HG03039 (cell line): ENCODE measurements at regions not wholly inside any gene's neighbourhood (a gene's known extent, or its start where the extent isn't known, plus 50 kb on each side); places are given as distances from the start of the nearest gene placed in this dataset.
"Not testable (repeated sequence)": the region's sequence is repeated elsewhere in the genome, so short reads cannot be mapped to it uniquely, and the experiment has no call there.

ENCODE experiments used
- ATAC-seq: cut with Tn5 transposase; IDR thresholded peaks from one replicate; pipeline ENCODE4 v1.9.1; 2021; ENCODE audit warnings: mild to moderate bottlenecking, moderate library complexity; ENCODE audit not compliant: unreplicated experiment

DNA sequence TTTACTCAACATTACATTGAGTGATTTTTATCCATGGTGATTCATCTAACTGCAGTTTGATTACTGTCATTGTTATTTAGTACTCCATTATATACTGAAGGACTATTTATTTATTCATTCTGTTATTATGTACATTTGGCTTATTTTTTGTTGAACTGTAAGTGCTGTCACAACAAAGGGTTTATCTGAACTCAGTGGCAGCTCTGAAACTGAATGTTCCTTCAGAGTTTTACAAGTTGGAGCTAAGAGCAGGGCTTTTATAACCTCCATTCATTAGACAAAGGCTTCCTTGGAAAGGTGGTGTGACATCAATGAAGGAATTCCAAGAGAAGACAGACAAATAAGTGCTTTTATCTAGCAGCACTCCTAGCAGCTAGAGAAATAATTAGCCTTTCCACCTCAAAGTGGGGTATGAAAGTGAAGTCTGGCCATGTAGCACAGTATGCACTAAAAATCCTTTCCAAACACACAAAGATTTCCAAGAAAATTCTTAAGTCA is 83.3 kb upstream of the GORAB start:
- ATAC-seq, result no peak

DNA sequence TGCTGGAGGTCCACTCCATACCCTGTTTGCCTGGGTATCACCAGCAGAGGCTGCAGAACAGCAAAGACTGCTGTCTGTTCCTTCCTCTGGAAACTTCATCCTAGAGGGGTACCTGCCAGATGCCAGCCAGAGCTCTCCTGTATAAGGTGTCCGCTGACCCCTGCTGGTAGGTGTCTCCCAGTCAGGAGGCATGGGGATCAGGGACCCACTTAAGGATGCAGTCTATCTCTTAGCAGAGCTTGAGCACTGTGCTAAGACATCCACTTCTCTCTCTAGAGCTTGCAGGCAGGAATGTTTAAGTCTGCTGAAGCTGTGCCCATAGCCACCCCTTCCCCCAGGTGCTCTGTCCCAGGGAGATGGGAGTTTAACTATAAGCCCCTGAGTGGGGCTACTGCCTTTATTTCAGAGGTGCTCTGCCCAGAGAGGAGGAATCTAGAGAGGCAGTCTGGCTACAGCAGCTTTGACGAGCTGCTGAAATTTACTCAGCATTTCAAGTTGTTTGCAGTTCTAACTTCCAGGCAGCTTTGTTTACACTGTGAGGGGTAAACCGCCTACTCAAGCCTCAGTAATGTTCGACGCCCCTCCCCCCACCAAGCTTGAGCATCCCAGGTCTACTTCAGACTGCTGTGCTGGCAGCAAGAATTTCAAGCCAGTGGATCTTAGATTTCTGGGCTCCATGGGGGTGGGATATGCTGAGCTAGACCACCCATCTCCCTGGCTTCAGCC is 74.5 kb upstream of the GORAB start:
- not testable (repeated sequence) for ATAC-seq

DNA sequence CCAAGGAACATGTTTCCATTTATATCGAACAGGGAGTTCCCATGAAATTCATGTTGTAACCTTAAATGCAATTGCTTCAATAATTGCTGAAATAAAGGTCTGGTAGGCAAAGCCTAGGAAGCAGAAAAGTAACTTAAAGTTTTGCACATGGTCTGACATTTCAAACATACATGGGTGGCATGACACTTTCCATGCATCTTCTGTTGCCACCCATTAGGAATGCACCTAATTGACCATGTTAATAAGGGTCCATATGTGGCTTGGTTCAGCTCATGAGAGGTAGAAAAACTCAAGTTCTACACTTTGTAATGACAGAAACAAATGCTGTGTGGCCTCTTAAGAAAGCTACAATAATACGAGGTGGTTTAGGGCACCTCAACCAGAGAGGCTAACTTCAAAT is 72.0 kb upstream of the GORAB start:
- no peak for ATAC-seq

DNA sequence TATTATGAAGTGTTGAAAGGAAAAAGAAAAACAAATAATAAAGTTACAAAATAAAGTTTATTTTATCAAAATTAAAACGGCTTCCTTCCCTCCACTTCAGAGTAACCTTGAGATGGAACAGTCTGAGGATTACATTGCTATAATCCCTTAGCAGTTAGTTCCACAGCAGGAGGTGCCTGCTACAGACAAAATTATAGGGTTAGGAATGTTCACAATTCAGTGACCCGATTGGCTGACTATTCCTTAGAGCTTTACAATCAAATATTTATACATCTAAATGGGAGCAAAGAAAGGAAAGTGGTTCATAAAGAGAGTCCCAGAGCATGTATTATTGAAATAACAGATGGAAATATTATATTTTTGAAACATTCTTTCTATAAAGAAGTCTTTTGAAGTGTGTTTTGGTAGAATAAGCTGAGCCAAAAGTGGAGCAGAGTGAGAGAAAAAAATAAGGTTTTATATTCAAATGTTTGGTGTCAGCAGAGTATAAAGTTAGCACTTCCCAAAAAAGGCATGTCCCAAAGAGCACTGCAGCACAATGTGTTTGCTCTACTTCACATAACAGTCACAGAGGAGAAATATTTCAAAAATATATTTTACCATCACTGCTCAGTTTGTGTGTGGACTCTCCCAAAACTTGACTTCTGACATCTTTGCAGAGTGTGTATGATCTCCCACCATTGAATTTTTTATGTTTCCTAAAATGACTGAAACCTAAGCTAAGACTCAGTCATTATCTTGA is 71.4 kb upstream of the GORAB start:
- no peak for ATAC-seq

DNA sequence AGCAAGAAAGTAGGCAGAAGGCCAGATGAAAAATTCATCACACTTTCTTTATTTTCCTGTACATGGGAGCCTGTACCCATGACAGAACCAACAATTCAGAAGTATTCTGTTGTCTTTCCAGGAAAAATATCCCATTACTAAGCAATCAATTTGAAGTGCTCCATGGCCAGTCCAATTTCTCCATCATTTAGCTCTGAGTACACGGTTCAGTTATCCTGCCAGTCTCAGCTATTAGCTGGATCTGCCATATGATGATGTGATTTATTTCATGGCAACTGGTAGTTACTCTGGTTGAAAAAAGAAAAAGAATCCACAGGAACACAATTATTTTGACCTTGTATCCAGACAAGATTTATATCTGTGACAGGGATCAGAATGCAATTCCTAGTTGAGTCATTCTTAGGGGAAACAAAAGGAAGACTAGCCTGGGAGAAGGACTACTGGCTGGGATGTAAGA is 70.6 kb upstream of the GORAB start:
- ATAC-seq, result no peak

DNA sequence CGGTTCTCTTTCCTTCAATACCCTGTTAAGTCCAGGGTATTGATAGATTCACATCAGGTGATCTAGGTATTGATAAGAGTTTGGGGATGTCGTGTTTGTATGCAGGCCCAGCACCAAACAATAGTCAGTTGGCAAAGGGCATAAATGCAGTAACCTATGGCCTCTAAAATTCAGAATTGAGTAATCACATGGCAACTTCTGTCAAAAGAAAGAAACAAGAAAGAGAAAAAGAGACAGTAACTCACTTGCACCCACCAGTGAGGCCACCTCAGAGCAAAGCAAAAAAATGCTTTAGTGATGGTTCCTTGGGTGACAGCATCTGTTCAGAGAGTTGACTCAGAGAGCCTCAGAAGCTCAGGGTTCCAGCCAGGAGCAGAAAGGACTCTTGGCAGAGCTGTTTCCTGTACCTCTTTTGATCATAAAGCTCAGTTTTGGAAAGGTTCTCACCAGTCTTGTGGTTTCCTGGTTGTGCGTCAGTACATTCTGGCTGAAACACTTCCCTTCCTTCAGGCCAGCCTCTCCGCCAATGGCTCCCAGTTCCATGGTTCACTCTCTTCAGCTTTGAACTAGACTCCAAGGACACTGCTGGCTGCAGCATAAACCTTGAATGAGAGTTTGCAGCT is 70.1 kb upstream of the GORAB start:
- ATAC-seq, result no peak

DNA sequence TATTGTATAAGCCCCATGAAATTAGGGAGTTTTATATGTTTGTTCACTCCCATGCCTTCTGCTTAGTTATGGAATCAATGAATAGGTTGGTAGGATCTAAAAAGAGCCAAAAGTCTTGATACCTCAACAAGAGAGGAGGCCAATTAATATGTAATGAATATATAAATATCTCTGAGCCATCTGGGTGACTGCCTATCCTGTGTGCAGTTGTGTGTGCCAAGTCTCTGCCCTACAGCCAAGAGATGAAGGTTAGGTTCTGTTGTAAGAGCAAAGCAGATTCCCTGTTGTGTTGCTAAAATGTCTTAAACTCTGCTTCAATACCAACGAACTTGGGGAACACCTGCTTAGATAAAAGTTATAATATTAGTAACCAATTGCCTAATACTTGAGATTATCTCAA is 61.8 kb upstream of the GORAB start:
- no peak for ATAC-seq

DNA sequence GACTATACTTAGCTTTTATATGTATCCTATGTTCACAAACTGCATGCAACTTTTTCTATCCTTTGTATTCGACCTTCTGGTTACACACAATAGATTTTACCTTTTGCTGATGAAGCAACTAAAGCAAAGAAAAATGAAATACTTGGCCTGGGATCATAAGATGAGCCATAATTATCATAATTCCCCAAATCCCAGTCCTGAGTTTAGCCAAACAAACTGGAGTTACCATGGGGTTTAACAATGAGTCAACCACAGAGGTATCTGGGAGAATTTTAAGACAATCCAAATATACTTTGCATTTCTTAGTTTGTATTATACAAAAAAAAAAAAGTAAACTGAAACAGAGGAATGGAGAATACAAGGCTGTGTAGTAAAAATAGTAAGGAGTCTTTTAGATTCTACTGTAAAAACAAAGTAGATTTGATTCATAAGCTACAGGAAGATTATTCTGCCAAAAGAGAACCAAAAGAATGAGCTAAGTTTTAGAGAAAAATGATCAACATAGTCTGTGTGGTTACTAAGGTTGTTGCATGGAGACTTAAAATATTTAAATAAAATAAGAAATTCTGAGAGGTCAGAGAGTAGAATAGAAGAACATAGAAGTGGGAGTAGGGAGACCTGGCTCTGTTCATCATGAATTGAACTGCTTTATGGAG is 60.4 kb upstream of the GORAB start:
- no peak for ATAC-seq

DNA sequence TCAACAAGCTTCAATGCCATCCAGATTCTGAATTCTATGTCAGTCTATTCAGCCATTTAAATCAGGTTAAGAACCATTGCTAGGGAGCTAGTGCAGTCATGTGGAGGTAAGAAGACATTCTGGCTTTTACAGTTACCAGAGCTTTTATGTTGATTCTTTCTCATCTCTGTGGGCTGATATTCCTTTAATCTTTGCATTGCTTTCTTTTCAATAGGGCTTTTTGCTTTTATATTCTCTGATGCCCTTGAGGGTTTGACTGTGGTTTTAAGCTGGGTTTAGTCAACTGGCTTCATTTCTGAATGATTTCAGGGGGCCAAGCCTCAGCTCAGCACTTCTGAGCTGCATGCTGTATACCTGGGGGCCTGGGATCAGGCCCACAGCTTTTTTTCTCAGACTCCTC is 51.0 kb upstream of the GORAB start:
- ATAC-seq, result no peak
